ENCODE measurements at regions not wholly inside any gene's neighbourhood (a gene's known extent, or its start where the extent isn't known, plus 50 kb on each side); places are given as distances from the start of the nearest gene placed in this dataset.
"Not testable (repeated sequence)": the region's sequence is repeated elsewhere in the genome, so short reads cannot be mapped to it uniquely, and the experiment has no call there.

- DNase-seq (ENCODE audit: low spot score) = not testable (repeated sequence)
Measured at GRCh38 chr2:87429931-87430275, 318.0 kb upstream of the PLGLB2 start.

- DNase-seq (ENCODE audit: low spot score) = not testable (repeated sequence)
Measured at GRCh38 chr2:87431051-87431450, 316.8 kb upstream of the PLGLB2 start.

DNA sequence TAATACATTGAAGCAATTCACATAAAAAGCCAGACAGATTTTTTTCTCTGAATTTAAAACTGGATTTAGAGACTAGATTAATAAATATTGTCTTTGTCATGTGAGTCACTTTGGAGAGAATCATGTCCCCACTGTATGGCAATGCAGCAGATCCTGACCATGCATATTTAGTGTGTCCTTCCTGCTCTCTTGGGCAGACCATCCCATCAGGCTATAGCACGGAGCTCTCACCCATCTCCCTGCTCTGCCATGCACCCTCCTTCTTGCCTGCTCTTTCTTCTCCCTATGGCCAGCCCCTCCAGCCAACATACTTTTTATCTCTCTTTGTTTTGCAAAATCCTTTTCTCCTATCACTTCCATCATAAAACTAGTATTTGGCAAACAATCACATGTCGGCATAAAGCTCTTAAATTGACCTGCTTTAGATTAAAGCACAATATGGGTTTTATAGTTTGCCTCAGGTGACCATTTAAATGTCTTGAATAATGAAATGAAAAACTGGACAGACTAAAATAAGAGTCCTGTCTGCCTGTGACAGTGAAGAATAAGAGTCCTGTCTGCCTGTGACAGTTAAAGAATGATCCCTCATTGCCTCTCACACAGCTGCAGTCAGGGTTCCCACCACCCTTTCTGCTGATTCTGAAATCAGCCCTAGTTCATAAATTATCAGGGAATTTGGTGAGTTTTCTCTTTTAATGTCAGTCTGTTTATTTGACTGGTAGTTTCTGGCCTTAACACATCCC, 315.0 kb upstream of the PLGLB2 start:
- not testable (repeated sequence) for DNase-seq (ENCODE audit: low spot score)

GRCh38 chr2:87436007-87436406, 311.9 kb upstream of the PLGLB2 start:
- DNase-seq (ENCODE audit: low spot score) = not testable (repeated sequence)

GRCh38 chr2:87437701-87438260, 310.1 kb upstream of the PLGLB2 start:
- not testable (repeated sequence) for DNase-seq (ENCODE audit: low spot score)

DNA sequence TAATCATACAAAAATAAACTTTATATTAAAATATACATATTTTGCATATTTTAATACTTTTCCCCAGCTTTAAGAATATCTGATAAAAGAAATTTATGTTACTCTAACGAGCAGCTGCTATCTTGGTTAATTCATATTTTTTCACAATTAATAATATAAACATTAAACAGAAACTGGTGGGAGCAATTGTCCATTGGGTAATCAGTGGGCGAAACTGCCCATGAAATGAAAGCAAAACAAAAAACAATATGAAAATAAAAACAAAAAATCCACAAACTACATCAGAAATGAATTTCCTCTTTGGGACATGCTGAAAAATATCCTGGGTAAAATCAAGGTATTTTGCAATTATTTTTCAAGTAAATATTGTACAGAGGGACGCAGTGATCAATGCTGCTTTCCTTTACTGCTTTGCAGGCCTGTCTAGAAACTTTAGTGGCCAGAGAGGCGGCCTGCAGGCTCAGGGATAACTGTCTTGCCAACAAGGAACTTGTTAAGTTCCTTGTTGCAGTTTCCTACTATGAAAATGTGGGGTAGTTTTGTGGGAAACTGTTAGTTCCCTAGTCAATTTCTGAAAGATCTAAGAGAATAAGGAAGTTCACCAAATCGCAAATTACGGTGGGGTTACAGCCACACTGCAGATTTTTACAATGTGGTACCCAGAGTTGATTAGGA, 309.0 kb upstream of the PLGLB2 start:
- not testable (repeated sequence) for DNase-seq (ENCODE audit: low spot score)

DNA sequence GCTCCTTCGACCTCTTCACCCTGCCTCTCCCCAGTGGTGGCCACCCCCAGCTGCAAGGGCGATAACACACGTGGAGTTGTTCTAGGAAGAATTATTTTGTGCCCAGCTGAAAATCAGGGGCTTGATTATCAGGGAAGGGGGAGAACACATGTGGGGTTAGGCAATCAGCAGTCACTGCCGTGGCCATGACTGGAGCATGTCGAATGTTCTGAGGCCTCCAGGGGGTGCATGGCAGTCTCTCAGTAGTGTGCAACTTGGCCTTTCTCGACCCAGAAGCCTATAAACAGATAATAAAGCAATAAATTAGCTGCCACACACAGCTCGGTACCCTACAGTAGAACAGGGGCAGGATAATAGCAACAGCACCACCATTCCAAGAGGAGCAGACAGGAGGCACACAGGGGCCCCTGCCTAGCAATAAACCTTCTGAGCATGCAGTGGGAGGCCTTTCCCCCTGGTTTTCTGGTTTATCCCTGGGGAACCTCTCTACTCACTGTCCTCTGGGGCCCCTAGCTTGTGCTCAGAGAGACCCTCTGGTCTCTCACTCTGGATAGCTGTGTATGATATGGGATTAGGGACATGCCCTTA, 308.2 kb upstream of the PLGLB2 start:
- not testable (repeated sequence) for DNase-seq (ENCODE audit: low spot score)

DNA sequence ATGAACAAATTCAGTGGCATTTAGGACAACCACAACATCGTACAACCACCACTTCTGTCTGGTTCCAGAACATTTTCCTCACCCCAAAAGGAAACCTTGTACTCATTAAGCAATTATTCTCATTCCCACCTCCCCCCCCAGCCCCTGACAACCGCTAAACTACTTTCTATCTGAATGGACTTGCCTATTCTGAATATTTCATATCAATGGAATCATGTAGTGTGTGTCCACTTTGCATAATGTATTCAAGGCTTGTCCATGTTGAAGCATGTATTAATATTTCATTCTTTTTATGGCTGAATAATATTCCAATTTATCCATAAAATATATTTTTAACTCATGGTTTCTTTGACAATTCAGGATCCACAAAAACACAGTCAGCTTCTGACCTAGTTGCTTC, 307.2 kb upstream of the PLGLB2 start:
- DNase-seq (ENCODE audit: low spot score) = not testable (repeated sequence)

DNA sequence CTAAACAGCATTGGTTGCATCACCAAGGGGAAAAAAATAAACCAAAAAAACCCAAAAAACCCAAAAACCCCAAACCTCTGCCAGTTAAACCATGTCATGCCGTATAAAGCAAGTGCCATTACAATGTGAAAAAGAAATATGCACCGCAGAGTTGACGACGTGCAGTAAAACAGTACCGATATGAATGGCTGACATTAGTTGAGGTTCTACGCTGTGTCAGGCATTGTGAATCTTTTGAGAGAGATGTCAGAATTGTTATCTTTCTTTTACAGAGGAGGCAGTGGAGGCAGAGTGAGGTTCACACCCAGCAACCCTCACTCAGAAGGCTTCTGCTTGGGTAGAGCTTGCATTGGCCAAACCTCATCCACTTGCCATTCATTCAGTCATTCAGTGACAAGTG, 306.5 kb upstream of the PLGLB2 start:
- not testable (repeated sequence) for DNase-seq (ENCODE audit: low spot score)

- DNase-seq (ENCODE audit: low spot score) = not testable (repeated sequence)
Measured at GRCh38 chr2:87442983-87443577, 304.8 kb upstream of the PLGLB2 start.

GRCh38 chr2:87444951-87445350, 302.9 kb upstream of the PLGLB2 start:
- DNase-seq (ENCODE audit: low spot score) = not testable (repeated sequence)

DNA sequence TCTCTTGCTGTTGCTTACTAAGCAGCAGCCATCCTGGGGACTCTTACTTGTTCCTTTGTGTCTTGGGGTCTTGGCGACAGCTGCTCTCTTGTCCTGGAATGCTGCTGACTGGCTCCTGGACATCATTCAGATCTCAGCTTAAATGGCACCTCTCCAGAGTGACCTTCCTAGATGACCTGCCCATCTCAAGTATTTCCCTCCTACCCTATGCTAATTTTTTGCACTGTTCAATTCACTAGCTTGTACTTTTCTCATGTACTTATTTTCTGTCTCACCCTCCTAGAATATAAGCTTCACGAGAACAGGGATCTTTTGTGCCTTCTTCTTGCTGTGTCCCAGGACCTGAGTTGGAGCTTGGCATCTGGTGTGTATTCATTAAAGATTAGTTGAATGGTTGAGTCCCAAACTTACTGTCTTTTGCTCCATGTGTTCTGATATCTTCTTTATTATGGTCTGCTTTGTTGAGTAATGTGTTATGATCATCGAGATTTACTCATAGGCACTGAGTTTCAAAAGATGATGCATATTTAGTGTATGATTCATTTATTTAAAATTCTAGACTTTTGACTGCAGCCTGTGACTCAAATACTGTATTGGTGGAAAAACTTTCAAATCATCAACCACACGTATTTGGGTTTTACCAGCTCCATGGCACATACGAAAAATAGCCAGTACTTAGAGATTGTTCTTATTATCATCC, 302.1 kb upstream of the PLGLB2 start:
- DNase-seq (ENCODE audit: low spot score) = not testable (repeated sequence)

DNA sequence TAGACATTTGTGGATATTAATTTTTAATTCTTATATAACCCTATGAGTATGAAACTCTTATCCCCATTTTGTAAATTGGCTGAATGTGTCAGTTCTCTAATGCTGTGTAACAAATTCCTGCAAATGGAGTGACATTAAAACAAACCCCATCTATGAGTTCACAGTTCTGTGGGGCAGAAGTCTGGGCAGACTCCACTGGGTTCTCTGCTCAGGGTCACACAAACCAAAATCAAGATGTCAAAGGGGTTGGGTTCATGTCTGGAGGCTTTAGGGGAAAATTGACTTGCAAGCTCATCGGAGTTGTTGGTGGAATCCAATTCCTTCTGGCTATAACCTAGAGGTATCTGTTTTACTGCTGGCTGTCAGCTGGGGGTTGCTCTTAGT, 301.6 kb upstream of the PLGLB2 start:
- not testable (repeated sequence) for DNase-seq (ENCODE audit: low spot score)

GRCh38 chr2:87449462-87449980, 298.4 kb upstream of the PLGLB2 start:
- DNase-seq (ENCODE audit: low spot score) = not testable (repeated sequence)

GRCh38 chr2:87452193-87452592, 295.7 kb upstream of the PLGLB2 start:
- peak; percentile 60 for DNase-seq (ENCODE audit: low spot score)

- DNase-seq (ENCODE audit: low spot score) = peak; percentile 21
Measured at GRCh38 chr2:87452861-87453260, 295.0 kb upstream of the PLGLB2 start.

DNA sequence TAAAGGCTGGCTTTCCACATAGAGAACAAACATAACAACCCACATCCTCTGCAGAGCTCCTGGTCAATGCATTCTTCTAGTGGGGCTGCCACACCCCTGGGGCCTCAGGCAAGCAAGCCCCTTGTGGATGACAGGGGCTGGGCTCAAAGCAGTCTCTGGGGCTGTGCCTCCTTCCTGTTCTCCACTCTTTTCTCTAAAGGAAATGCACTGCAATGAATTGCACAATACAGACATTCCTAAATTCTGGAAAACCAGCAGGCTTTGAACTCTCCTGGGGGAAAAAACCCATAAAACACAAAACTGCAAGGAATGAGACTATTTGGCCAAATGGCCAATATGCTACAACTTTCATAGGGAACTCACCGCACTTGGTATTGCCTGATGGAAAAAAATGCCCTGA, 293.9 kb upstream of the PLGLB2 start:
- DNase-seq (ENCODE audit: low spot score) = peak; percentile 78

DNA sequence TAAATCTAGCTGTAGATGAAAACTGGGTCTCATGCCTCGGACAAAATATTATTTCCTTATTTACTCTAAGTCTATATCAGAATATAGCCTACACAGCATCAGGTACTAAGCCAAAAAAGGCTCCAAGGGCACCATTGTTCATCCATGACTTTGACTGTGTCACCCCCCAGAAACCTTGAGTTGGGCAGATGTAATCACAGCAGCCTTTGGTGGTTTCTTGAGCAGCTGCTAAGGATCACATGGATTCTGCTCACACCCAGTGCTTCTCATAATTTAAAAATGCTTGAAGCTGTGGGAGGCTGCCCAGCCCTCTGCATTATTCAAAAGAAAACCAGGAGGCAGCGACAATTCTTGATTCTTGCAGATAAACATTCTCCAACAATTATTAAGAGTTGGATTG, 293.5 kb upstream of the PLGLB2 start:
- peak; percentile 39 for DNase-seq (ENCODE audit: low spot score)

DNA sequence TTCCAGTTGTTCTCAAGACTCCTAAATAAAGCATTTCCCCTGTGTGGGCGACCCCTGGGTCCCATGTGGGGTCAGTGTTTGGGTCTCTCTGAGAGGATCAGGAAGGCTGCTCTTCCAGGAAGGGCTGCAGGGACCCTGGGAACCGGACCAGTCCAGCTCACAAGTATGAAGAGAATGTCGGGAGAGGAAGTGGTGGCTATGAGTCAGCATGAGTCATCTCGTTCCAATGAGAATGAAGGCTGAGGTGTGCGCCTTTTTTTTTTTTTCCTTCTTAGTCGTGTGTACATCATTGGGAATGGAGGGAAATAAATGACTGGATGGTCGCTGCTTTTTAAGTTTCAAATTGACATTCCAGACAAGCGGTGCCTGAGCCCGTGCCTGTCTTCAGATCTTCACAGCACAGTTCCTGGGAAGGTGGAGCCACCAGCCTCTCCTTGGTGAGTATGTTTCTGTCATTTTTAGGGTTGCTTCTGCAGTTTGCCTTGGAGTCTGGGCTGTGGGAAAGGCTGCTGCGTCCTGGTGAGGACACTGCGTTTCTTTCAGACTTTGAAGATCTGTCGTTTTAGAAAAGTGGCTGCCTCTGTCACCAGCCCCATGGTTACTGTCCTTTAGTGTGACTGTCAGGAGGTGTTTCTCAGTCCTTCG, 292.6 kb upstream of the PLGLB2 start:
- not testable (repeated sequence) for DNase-seq (ENCODE audit: low spot score)

- DNase-seq (ENCODE audit: low spot score) = not testable (repeated sequence)
Measured at GRCh38 chr2:87455854-87456249, 292.0 kb upstream of the PLGLB2 start.
